ENCODE measurements at regions not wholly inside any gene's neighbourhood (a gene's known extent, or its start where the extent isn't known, plus 50 kb on each side); places are given as distances from the start of the nearest gene placed in this dataset.
"Not testable (repeated sequence)": the region's sequence is repeated elsewhere in the genome, so short reads cannot be mapped to it uniquely, and the experiment has no call there.

- not testable (repeated sequence) for DNase-seq
Measured at GRCh38 chr18:73671480-73671879, 476.2 kb downstream of the FBXO15 start.

GRCh38 chr18:73670524-73670923, 477.1 kb downstream of the FBXO15 start:
- DNase-seq: no peak

- DNase-seq: no peak
Measured at GRCh38 chr18:73670039-73670438, 477.6 kb downstream of the FBXO15 start.

- peak; percentile 69 for DNase-seq
Measured at GRCh38 chr18:73669297-73669696, 478.3 kb downstream of the FBXO15 start.

- no peak for DNase-seq
Measured at GRCh38 chr18:73668051-73668450, 479.6 kb downstream of the FBXO15 start.

DNA sequence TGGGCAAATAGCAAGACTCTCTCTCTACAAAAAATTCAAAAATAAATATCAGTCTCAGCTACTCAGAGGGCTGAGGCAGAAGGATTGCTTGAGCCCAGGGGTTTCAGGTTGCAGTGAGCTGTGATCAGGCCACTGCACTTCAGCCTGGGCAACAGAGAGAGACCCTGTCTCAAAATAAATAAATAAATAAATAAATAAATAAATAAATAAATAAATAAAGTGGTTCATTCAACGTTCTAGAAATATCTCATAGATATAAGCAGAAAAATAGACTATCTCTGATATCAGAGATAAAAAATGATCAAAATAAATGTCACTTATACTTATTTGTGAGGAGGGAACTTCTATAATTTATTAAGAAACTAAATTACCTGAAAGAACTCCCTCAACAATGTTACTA, 480.9 kb downstream of the FBXO15 start:
- DNase-seq: no peak

DNA sequence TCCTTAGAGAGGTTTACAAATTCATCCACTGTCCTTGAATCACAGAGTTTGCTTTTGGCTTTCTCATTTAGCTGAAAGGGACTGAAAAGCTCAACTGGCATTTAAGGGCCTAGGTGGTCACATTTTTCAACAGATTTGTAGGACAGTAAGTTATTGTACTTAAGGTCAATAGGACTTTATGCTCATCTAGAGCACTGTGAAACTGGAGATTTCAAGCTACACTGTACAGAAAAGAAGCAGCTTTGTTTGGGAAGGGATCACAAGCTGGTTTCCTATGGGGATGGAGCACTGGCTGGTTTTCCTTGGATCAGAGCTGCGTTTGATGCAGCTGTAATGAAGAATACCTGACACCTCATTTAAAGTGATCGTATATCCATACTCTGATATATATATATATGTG, 482.7 kb downstream of the FBXO15 start:
- no peak for DNase-seq

- no peak for DNase-seq
Measured at GRCh38 chr18:73663581-73663980, 484.1 kb downstream of the FBXO15 start.

DNA sequence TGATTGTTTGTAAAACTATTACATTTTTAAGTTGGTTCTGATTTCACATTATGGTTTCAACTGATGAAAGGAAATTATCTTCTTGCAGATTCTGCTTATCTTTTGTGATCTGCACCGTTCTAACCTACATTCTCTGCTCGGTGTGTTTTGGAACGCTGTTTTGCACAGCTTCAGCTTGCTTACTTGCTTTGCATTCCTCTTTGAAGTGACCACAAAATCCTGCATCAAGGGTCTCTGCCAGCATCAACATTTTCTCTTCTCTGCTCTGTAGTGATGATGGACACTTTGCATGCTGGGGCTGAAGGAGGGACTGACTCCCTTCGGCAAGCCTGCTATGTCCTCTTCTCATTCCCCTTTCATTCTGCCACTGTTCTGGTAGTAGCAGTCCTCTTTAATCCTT, 485.2 kb downstream of the FBXO15 start:
- DNase-seq: no peak

DNA sequence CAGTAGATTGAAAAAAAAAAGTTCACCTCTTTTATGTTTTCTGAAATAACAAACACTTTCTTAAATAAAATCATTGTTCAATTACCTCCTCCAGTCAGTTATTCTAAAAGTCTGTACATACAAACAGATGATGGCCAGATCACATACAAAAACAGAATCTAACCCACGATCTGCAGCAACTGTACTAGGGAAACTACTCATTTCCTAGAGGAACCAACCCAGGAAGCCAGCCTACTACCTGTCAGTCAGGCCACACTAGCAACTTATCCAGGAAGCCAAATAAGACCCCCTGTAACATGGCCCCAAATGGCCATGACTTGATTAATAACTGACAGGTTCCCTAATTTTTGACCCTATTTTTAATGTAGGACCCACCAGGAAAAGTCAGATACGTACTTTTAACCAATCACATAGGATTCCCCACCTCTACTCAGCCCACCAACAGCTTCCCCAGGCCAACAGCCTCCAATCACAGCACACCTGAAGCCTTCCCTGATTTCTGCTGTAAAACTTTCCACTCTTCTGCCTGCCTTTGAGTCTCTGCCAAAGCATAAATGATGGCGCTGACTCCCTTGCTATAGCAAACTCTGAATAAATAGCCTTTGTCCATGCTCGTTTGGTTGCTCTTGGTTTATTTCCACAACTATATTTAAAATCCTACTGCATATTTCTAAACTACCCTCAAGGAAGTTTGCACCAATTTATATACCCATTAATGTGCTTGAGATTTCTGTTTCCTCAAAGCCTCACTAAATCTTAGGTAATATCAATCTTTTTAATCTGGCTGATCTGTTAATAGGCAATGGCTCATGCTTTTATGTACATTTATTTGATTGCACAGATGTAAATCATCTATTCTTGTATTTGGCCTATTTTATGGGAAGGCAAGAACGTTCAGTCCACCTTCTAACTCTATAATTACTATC, 486.4 kb downstream of the FBXO15 start:
- no peak for DNase-seq

DNA sequence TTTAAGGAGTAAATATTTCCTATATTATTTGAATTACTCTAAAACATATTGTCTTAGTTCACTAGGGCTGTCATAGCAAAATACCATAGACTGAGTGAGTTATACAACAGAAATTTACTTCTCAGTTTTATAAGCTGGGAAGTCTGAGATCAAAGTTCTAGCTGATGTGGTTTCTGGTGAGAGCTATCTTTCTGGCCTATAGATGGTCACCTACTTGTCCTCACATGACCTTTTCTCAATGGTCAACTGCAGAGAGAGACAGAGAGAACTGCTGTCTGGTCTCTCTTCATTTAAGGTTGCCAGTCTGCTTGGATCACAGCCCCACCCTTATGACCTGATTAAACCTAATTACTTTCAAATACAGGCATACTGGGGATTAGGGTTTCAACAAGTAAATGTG, 490.9 kb downstream of the FBXO15 start:
- DNase-seq: peak; percentile 9

GRCh38 chr18:73653827-73654226, 493.8 kb downstream of the FBXO15 start:
- DNase-seq: peak; percentile 3

DNA sequence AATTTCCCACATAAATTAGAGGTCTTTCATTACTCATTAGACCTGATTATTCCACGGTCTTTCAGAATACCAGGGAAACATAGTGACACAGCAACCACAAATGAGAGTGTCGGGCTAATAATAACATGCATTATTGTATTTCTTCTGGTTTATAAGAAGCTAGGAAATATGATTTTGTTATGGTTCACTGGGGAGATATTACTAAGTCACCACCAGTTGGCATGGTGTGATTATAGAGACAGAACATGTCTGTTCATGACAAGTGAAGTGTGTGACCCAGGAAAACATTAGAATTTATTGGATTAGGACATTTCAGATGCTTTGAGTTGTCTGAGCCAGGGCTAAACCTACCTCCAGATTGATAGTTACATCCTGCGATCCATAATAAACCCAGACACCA, 494.4 kb downstream of the FBXO15 start:
- DNase-seq: peak; percentile 53

DNA sequence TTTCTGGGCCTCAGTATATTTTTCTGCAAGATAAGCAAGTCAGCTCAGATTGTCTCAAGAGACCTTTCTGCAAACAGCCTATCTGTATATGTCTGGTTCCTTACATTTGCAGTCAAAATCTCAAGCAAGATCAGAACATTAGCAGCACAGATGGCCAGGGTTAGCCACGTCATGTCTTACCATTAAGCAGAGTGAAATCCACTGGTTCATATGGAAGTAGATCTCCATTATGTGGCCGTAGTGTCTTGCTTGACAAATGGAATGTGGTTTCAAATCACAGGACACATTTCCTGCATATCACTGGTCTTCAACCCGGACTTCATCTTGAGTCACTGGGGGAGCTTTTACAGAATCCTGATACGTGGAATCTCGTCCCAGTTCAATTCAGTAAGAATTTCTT, 500.2 kb downstream of the FBXO15 start:
- peak; percentile 24 for DNase-seq

- DNase-seq: no peak
Measured at GRCh38 chr18:73646772-73647171, 500.9 kb downstream of the FBXO15 start.

- DNase-seq: no peak
Measured at GRCh38 chr18:73646196-73646595, 501.4 kb downstream of the FBXO15 start.

GRCh38 chr18:73645160-73645715, 502.4 kb downstream of the FBXO15 start:
- no peak for DNase-seq

- no peak for DNase-seq
Measured at GRCh38 chr18:73639788-73640187, 507.8 kb downstream of the FBXO15 start.

- peak; percentile 5 for DNase-seq
Measured at GRCh38 chr18:73638709-73639108, 508.9 kb downstream of the FBXO15 start.

DNA sequence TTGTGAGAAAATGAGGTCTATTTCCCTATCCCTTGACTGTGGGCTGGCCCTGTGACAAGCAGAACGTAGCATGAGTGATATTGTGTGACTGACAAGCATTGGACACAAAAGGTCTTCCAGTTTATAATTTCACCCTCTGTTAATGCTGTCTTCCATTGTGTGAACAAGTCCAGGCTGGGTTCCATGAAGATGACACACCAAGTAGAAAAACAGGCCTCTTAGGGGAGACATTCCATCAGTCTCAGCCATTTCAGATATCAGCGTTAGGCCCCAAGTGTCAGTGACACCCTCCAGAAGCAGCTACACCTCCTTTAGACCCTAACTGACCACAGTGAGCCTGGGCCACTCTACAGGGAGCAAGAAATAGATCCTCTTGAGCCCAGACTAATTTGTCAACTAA, 511.3 kb downstream of the FBXO15 start:
- DNase-seq: no peak

DNA sequence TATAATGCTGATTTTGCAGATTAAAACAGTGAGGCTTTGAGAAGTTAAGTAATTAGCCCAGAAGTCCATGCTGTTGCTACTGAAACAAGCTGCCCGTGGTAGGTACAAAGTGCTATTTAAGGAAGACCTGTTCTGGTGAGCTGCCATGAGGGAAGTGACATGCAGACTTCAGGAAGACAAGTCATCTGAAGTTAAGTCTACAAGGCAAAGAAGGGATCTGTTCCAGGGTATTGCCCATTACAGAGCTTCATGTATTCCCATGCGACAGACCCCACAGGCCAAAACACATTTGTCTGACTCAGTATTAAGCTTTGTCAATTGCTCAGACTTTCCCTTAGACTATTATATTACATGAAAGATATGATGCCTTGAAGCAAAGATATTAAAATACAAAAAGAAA, 520.8 kb downstream of the FBXO15 start:
- DNase-seq: peak; percentile 11

GRCh38 chr18:73626221-73626620, 521.4 kb downstream of the FBXO15 start:
- no peak for DNase-seq

- DNase-seq: no peak
Measured at GRCh38 chr18:73621091-73621490, 526.5 kb downstream of the FBXO15 start.

DNA sequence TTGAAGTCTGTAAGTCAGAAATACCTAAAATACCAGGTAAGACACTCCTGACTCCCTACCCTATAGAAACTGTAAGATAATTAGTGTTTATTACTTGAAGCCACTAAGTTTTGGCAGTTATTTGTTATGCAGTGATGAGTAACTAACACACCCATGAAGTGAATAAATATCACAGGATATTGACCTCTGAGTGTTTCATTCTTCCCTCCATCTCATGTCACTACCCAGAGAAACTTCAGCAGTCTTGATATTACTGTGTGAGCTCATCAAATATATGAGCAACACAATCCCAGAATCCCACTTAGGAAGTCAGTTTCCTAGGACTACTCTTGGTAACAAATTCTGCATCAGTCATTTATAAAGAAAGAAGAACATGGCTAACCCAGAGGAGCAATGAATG, 529.7 kb downstream of the FBXO15 start:
- DNase-seq: no peak

DNA sequence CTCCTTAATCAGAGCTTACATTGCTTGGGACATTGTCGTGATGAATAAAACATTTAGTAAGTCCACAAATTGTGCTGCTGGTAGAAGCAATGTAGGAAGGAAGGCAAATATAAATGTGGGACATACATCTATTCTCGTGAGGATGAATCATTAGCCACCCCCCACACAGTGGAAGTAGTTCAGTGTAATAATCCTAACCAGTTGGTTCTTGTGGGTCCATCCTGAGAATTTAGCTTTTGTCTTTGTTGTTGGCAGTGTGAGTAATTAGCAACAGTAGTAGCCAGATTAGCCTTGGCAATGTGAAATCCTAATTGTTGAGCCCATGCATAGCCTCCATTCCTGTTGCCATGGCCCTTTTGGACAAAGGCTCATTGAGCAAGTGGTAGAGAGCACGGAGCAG, 532.1 kb downstream of the FBXO15 start:
- no peak for DNase-seq
